Ascending aorta (tissue), 2 donors: ENCODE measurements at regions not wholly inside any gene's neighbourhood (a gene's known extent, or its start where the extent isn't known, plus 50 kb on each side); places are given as distances from the start of the nearest gene placed in this dataset.

Source experiments
- DNase-seq, 2 donors: peaks; one replicate each; pipeline ENCODE4 v3.0.0-alpha.2; 2019; ENCODE audit warnings: low spot score in 2 of 2
- H3K27ac ChIP-seq, 2 donors: fragments of 200-600 bp; sonication (generic); one replicate each; pipeline ENCODE4 v1.5.1; 2016 to 2017; ENCODE audit warnings: mild to moderate bottlenecking in 1 of 2
- H3K27me3 ChIP-seq: fragments of 200-600 bp; sonication (generic); one replicate; pipeline ENCODE4 v1.5.1; 2017
- H3K36me3 ChIP-seq, 2 donors: fragments of 200-600 bp; sonication (generic); one replicate each; pipeline ENCODE4 v1.5.1; 2016
- H3K4me1 ChIP-seq, 2 donors: fragments of 200-600 bp; sonication (generic); one replicate each; pipeline ENCODE4 v1.5.1; 2016 to 2017; ENCODE audit warnings: mild to moderate bottlenecking in 1 of 2
- H3K4me3 ChIP-seq, 2 donors: fragments of 200-600 bp; sonication (generic); one replicate each; pipeline ENCODE4 v1.5.1; 2016 to 2017; ENCODE audit warnings: mild to moderate bottlenecking in 1 of 2
- H3K9me3 ChIP-seq, 2 donors: fragments of 200-600 bp; sonication (generic); one replicate each; pipeline ENCODE4 v1.5.1; 2016
- intact Hi-C: fragments of 100-400 bp; cut with DNase I; formaldehyde crosslinking; loops from one replicate; pipeline ENCODE4 v1.15.1; 2023
- TF ChIP-seq, protein P1 (sequence below), 3 experiments: fragments of 200-600 bp in 2 of 3; fragments of 450-650 bp in 1 of 3; sonication (generic) in 2 of 3; IDR thresholded peaks; one replicate each; pipeline ENCODE4 v1.5.1; 2016 to 2019; ENCODE audit warnings: antibody characterized with exemption in 3 of 3, mild to moderate bottlenecking in 1 of 3, moderate library complexity in 1 of 3

GRCh38 chr10:27451054-27451453, 53.0 kb upstream of the RAB18 start:
- H3K4me3 ChIP-seq = no peak overlapping the region
- no peak for DNase-seq
- no peaks in the 10 kb centered on the region for H3K9me3 ChIP-seq
- intact Hi-C loops = no loop called here
- no peaks in the 10 kb centered on the region for H3K27me3 ChIP-seq
- H3K36me3 ChIP-seq = no peaks in the 10 kb centered on the region
- H3K4me1 ChIP-seq = no peaks in the 10 kb centered on the region
- TF ChIP-seq, protein P1, sequence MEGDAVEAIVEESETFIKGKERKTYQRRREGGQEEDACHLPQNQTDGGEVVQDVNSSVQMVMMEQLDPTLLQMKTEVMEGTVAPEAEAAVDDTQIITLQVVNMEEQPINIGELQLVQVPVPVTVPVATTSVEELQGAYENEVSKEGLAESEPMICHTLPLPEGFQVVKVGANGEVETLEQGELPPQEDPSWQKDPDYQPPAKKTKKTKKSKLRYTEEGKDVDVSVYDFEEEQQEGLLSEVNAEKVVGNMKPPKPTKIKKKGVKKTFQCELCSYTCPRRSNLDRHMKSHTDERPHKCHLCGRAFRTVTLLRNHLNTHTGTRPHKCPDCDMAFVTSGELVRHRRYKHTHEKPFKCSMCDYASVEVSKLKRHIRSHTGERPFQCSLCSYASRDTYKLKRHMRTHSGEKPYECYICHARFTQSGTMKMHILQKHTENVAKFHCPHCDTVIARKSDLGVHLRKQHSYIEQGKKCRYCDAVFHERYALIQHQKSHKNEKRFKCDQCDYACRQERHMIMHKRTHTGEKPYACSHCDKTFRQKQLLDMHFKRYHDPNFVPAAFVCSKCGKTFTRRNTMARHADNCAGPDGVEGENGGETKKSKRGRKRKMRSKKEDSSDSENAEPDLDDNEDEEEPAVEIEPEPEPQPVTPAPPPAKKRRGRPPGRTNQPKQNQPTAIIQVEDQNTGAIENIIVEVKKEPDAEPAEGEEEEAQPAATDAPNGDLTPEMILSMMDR (IDR thresholded peaks at IDR 0.05) = no peak
- no peak overlapping the region for H3K27ac ChIP-seq

DNA sequence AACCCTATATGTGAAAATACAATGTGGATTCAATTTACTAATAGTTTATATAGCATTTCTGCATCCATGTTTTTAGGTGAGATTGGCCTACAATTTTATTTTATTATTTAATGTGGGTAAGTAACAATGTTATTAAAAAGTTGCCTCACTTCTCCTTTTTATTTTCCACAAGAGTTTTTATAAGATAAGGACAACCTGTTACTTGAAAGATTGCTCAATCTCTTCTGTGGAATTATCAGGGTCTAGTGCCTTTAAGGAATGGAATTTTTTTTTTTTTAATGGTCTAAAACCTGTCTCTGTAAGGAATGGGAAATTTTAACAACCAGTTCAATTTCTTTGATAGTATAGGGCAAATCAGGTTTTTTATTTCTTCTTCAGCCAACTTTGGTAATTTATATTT, 53.9 kb upstream of the RAB18 start:
- intact Hi-C loops = no loop called here
- H3K27me3 ChIP-seq = no peaks in the 10 kb centered on the region

DNA sequence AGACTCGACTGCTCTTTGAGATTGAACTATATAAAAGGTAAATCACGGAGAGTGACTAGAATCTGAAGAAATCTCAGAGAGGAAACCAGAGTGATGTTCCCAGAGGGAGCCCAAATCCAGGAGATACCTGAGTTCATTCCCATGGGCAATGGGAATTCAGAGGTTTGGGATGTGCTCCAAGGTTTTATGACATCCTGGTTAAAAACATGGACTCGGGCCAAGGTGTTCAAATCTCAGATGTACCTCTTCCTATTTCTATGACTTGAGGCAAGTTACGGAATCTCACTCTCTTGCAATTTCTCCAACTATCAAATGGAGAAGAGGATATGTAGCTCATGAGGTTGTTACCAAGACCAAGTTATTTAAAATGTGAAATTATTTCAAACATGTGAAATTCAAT, 54.5 kb upstream of the RAB18 start:
- Histone ChIP-seq H3K4me3 (no peak overlapping the region), H3K27ac (no peak overlapping the region), H3K27me3 (no peaks in the 10 kb centered on the region), H3K9me3 (no peaks in the 10 kb centered on the region), H3K36me3 (no peaks in the 10 kb centered on the region), H3K4me1 (no peaks in the 10 kb centered on the region)
- intact Hi-C loops = loop anchor here (10.0 kb wide), 2 partner anchors 795 to 945 kb away; no protein-coding TSS in a partner anchor
- TF ChIP-seq, protein P1 (IDR thresholded peaks at IDR 0.05) = no peak
- DNase-seq = no peak

More for the DNA sequence above, 53.9 kb upstream of the RAB18 start:
- no peak overlapping the region for H3K27ac ChIP-seq
- H3K9me3 ChIP-seq = no peaks in the 10 kb centered on the region
- DNase-seq = no peak
- no peaks in the 10 kb centered on the region for H3K36me3 ChIP-seq
- TF ChIP-seq, protein P1 (IDR thresholded peaks at IDR 0.05) = no peak
- H3K4me3 ChIP-seq = no peak overlapping the region
- H3K4me1 ChIP-seq = no peaks in the 10 kb centered on the region

- DNase-seq = no peak
- TF ChIP-seq, protein P1 (IDR thresholded peaks at IDR 0.05) = no peak
- Histone ChIP-seq H3K36me3 (no peaks in the 10 kb centered on the region), H3K4me3 (no peak overlapping the region), H3K27ac (no peak overlapping the region), H3K9me3 (no peaks in the 10 kb centered on the region), H3K4me1 (no peaks in the 10 kb centered on the region), H3K27me3 (no peaks in the 10 kb centered on the region)
- intact Hi-C loops = loop anchor here (10.0 kb wide), 2 partner anchors 796 to 946 kb away; no protein-coding TSS in a partner anchor
Observed at GRCh38 chr10:27448921-27449320, 55.2 kb upstream of the RAB18 start.

GRCh38 chr10:27447540-27447939, 56.6 kb upstream of the RAB18 start:
- intact Hi-C loops = loop anchor here (10.0 kb wide), 2 partner anchors 797 to 947 kb away; no protein-coding TSS in a partner anchor
- no peak overlapping the region for H3K27ac ChIP-seq
- H3K9me3 ChIP-seq = no peaks in the 10 kb centered on the region
- no peaks in the 10 kb centered on the region for H3K4me1 ChIP-seq
- no peaks in the 10 kb centered on the region for H3K36me3 ChIP-seq
- H3K27me3 ChIP-seq = no peaks in the 10 kb centered on the region
- no peak overlapping the region for H3K4me3 ChIP-seq
- TF ChIP-seq, protein P1 (IDR thresholded peaks at IDR 0.05) = no peak
- no peak for DNase-seq
